Subcutaneous abdominal adipose tissue (tissue), 5 donors: ENCODE measurements at regions not wholly inside any gene's neighbourhood (a gene's known extent, or its start where the extent isn't known, plus 50 kb on each side); places are given as distances from the start of the nearest gene placed in this dataset.

Experiments
- H3K27ac ChIP-seq: one replicate; pipeline ENCODE4 v1.7.0; 2013; ENCODE audit warnings: low read depth, mild to moderate bottlenecking, inconsistent platforms, low read length, moderate library complexity
- H3K27me3 ChIP-seq, 5 donors: one replicate each; pipeline ENCODE4 v1.7.0; 2013; ENCODE audit warnings: low read length in 5 of 5, inconsistent platforms in 1 of 5; ENCODE audit not compliant: control insufficient read depth in 5 of 5, insufficient read depth in 4 of 5
- H3K36me3 ChIP-seq, 5 donors: one replicate each; pipeline ENCODE4 v1.7.0; 2013; ENCODE audit warnings: low read length in 5 of 5; ENCODE audit not compliant: control insufficient read depth in 5 of 5, insufficient read depth in 5 of 5
- H3K4me1 ChIP-seq, 5 donors: one replicate each; pipeline ENCODE4 v1.7.0; 2013; ENCODE audit warnings: low read length in 5 of 5, mild to moderate bottlenecking in 3 of 5, moderate library complexity in 1 of 5; ENCODE audit not compliant: control insufficient read depth in 5 of 5, insufficient read depth in 5 of 5
- H3K4me3 ChIP-seq, 5 donors: one replicate each; pipeline ENCODE4 v1.7.0; 2013; ENCODE audit warnings: low read length in 5 of 5, low read depth in 1 of 5
- H3K9ac ChIP-seq, 5 donors: one replicate each; pipeline ENCODE4 v1.7.0; 2013; ENCODE audit warnings: low read length in 5 of 5, mild to moderate bottlenecking in 4 of 5, moderate library complexity in 3 of 5
- H3K9me3 ChIP-seq, 5 donors: one replicate each; pipeline ENCODE4 v1.7.0; 2013; ENCODE audit warnings: low read length in 5 of 5; ENCODE audit not compliant: control insufficient read depth in 5 of 5
- donor health status: healthy.
- donor health status: healthy.
- donor health status: healthy.
- donor health status: healthy.
- donor health status: healthy.

DNA sequence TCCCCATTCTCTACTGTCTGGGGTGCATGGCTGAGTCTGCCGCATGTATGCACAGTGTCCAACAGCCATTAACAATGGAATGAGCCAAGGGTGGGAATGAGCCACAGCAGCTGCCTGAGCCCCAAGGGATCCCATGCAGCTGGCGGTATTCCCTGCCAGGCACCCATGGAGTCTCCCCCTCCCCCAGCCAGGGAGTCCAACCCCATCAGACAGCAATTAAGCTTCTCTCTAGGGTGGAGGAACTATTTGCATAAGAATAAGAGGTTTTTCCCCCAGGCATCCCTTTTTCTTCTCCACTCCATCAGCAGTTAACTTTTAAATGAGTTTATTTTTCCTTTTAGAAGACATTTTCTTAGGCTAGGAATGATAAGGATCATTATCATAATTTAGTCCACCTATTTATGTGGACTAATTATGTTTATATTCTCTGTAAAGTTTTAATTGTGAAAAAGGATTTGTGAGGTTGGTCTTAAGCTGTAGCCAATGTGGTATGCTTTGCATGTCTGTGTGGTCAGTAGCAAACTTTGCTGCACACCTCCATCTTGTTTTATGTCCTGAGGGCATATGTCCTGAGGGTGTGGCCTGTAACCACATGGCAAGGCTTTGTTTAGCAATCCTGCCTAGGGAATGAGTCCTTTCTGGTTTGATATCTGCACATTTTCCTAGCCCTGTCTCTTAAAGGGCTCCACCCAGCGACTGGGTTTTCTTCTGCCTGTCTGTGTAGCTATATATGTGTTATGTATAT is 158.9 kb upstream of the OLIG3 start:
- Histone ChIP-seq H3K4me3 (peak overlapping the region in 3 of 5 donors; percentile 7 to 47 (median 13)), H3K36me3 (no peaks in the 10 kb centered on the region), H3K27me3 (no peaks in the 10 kb centered on the region), H3K27ac (no peak overlapping the region), H3K9me3 (peaks cover 21 to 55% (median 41%) of the 10 kb centered on the region in 5 donors), H3K4me1 (peaks cover 0 to 3% (median 0%) of the 10 kb centered on the region in 5 donors), H3K9ac (no peak overlapping the region)

DNA sequence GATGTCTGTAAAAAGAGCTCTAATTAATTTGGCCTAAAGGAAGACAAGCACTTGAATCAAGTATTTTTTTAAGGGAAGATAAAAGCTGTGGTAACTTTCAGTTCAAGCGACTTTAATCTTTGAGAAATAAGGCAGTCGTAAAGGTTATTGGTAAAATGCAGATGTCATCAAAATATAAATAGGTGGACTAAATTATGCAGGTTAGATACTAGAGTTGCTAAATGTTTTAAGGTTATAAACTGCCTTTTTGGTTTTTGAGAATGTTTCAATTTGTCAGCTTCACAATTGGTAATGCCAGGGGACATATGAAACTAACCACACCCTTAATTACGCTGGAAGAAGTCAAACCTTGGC is 159.5 kb upstream of the OLIG3 start:
- Histone ChIP-seq H3K36me3 (no peaks in the 10 kb centered on the region), H3K27ac (no peak overlapping the region), H3K9me3 (peaks cover 21 to 55% (median 41%) of the 10 kb centered on the region in 5 donors), H3K4me1 (no peaks in the 10 kb centered on the region), H3K9ac (no peak overlapping the region), H3K4me3 (no peak overlapping the region), H3K27me3 (no peaks in the 10 kb centered on the region)

DNA sequence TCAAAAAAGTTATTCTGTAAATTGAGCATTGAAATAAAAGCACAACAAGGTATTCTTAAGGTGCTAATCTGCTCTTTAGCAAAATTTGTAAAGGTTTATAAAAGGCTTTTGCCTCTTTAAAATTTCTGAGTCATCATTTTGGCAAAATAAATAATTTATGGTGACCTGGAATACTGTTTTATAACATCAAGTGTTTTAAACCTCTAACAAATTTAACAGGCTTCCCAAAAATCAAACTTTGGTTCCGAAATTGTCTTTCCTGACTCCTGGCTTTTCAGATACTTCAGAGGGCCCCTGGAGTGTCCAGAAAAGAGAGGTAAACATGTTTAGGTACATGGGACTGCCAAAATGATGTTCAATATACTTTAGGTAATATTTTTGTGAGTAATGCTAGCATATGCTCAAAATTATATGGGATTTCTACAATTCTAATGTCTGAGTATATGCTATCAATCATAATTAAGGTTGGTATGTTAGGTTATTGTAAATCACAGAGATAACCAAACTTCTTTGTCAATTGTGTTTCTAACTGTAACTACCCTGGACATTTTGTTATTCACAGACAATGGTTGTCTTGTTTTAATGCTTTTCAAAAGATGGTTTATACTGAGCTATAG is 160.3 kb upstream of the OLIG3 start:
- Histone ChIP-seq H3K9me3 (peaks cover 21 to 55% (median 41%) of the 10 kb centered on the region in 5 donors), H3K27ac (no peak overlapping the region), H3K9ac (no peak overlapping the region), H3K4me1 (no peaks in the 10 kb centered on the region), H3K4me3 (peak overlapping the region in 1 of 5 donors; percentile 28), H3K27me3 (no peaks in the 10 kb centered on the region), H3K36me3 (no peaks in the 10 kb centered on the region)

DNA sequence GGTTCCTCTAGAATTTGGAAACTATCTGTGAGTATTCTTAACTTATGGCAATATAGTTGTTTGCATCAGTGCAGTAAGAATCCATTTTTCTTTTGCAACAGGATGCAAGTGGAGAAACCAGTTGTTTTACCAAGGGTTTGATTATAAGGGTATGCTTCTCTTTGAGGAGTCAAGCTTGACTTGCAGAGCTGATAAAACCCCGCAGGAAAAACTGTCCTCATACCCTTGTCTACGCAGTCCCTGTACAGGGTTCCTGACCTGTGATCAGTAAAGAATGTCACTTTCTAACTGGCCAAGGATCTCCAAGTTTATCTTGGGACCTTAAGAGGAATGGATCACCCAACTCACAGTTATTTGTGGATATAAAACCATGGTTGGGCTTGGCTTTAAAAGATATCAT is 161.1 kb upstream of the OLIG3 start:
- Histone ChIP-seq H3K36me3 (no peaks in the 10 kb centered on the region), H3K27ac (no peak overlapping the region), H3K4me1 (no peaks in the 10 kb centered on the region), H3K9ac (no peak overlapping the region), H3K4me3 (peak overlapping the region in 1 of 5 donors; percentile 10), H3K9me3 (peaks cover 21 to 55% (median 41%) of the 10 kb centered on the region in 5 donors), H3K27me3 (no peaks in the 10 kb centered on the region)

DNA sequence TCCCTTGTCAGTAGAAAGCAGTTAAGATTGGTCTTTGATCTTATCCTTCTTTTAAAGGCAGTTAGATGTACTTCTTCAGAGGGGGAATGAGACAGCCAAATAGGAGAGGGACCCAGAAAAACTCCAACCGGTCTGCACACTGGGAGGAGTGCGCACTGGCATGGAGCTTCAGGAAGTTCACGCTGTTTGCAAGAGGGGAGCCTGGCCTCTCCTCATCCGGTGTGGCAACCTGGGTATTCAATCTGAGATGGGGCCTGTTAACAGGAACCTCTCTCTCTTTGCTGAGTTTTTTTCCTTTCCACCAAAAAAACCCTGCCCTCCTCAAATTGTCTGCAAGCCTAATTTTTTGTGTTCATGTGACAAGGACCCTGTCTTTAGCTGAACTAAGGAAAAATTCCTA is 162.5 kb upstream of the OLIG3 start:
- H3K4me3 ChIP-seq: no peak overlapping the region
- no peaks in the 10 kb centered on the region for H3K27me3 ChIP-seq
- no peaks in the 10 kb centered on the region for H3K4me1 ChIP-seq
- peaks cover 21 to 54% (median 41%) of the 10 kb centered on the region in 5 donors for H3K9me3 ChIP-seq
- H3K36me3 ChIP-seq: no peaks in the 10 kb centered on the region
- no peak overlapping the region for H3K27ac ChIP-seq
- H3K9ac ChIP-seq: no peak overlapping the region

DNA sequence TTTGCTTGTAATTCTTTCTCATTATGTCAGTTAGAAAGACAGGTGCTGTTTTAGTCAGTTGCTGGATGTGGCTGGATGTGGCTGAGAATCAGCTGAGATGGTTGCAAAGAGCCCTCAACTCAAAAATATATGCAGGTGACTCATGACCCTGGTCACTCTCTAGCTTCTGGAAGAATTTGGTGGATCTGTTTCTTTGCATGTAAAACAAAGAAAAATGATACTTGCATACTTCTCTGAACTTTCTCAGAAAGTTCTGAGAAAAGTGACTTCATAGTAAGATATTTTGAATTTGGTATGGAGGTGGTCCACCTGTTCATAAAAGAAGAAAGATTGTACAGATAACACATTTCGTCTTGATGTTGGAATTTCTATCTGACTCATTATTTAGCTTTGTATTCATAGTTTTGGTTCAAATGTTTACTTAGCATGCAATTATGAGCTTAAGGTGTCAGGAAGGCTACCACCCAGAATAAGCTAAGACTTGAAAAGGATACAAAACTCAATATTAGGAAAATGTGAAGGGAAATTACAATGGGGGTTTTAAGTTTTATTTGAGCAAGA is 163.2 kb upstream of the OLIG3 start:
- H3K4me1 ChIP-seq: no peaks in the 10 kb centered on the region
- H3K27me3 ChIP-seq: no peaks in the 10 kb centered on the region
- H3K9me3 ChIP-seq: peaks cover 18 to 48% (median 36%) of the 10 kb centered on the region in 5 donors
- H3K27ac ChIP-seq: no peak overlapping the region
- H3K36me3 ChIP-seq: no peaks in the 10 kb centered on the region
- H3K4me3 ChIP-seq: no peak overlapping the region
- no peak overlapping the region for H3K9ac ChIP-seq

DNA sequence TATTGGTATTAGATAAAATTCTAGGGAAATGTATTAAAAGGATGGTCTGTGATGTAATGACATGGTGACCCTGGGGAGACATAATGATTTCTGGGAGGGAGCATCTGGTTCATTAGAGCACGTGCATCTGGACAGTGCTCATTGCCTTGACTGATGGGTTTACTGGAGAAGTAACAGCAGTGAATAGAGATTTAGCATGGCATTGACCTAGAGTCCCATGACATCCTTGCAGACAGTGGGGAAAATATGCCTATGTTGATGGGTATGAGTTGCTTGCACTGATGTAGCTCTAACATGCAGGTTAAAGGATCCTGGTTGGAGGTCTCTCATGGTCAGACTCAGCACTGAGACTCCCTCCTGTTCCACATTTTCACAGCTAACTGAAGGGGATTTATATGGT is 164.1 kb upstream of the OLIG3 start:
- no peaks in the 10 kb centered on the region for H3K27me3 ChIP-seq
- H3K9me3 ChIP-seq: peaks cover 17 to 39% (median 29%) of the 10 kb centered on the region in 5 donors
- H3K27ac ChIP-seq: no peak overlapping the region
- no peak overlapping the region for H3K9ac ChIP-seq
- H3K36me3 ChIP-seq: no peaks in the 10 kb centered on the region
- H3K4me3 ChIP-seq: no peak overlapping the region
- H3K4me1 ChIP-seq: no peaks in the 10 kb centered on the region

DNA sequence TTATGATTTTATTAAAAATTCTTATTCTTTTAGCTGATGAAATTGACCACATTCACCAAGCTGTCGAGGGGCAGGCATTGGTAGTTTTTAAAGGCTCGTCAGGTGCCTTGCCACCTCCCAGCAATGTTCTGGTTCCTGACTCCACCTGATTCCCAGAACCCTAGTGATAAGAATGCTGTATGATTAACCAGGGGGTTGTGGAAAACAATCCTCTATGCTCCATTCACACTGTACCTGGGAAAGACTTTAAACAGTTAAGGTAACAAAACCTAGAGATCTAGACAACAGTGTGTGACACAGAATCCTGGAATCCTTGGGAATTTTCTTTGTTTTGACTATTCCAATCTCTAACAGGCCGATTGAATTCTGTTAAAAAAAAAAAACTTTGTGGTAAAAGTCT is 165.7 kb upstream of the OLIG3 start:
- Histone ChIP-seq H3K36me3 (no peaks in the 10 kb centered on the region), H3K4me1 (no peaks in the 10 kb centered on the region), H3K27ac (no peak overlapping the region), H3K9ac (no peak overlapping the region), H3K9me3 (peaks cover 9 to 23% (median 13%) of the 10 kb centered on the region in 5 donors), H3K4me3 (no peak overlapping the region), H3K27me3 (no peaks in the 10 kb centered on the region)

DNA sequence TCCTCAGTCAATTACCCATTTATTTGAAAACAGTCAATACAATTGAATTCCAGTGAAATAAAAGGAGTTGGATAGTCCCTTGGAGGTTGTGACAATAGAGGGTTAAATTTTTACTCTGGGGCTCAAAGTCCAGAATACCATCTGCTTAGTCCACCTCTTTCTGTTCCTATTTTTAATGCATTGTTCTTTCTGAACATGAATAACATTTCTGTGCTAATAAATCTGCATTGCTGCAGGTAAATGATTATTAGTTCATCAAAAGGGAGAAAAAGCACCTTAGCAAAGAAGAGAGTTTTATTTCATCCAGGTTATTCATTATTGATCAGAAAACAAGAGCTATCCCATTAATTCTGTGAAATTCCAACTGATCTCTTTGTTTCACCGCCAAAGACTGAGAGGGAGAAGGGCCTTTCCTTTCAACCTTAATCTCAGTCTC is 166.1 kb upstream of the OLIG3 start:
- Histone ChIP-seq H3K9me3 (peaks cover 5 to 19% (median 9%) of the 10 kb centered on the region in 5 donors), H3K36me3 (no peaks in the 10 kb centered on the region), H3K4me3 (no peak overlapping the region), H3K27me3 (no peaks in the 10 kb centered on the region), H3K27ac (no peak overlapping the region), H3K9ac (no peak overlapping the region), H3K4me1 (no peaks in the 10 kb centered on the region)

DNA sequence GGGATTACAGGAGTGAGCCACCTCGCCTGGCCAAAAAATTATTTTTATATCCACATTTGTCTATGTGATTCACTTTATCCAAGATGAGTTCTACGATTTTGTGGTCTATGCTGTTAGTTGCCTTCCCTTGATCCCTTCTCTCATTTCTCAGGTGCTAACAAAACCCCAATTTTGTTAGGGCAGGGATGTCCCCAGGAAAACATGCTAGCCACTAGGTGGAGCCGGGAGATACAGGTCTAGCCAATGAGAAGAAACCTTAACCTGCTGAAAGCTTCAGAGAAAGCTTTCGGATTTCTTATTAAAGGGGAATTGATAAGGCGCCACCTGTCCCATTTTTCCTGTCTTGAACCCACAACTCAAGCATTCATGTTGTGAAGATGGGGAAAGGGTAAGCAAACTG is 167.4 kb upstream of the OLIG3 start:
- Histone ChIP-seq H3K4me3 (no peak overlapping the region), H3K27ac (no peak overlapping the region), H3K27me3 (no peaks in the 10 kb centered on the region), H3K9ac (no peak overlapping the region), H3K9me3 (peaks cover 0 to 7% (median 0%) of the 10 kb centered on the region in 5 donors), H3K4me1 (no peaks in the 10 kb centered on the region), H3K36me3 (no peaks in the 10 kb centered on the region)
